CD4-positive, CD25-positive, alpha-beta regulatory T cell (primary cell): ENCODE measurements at regions not wholly inside any gene's neighbourhood (a gene's known extent, or its start where the extent isn't known, plus 50 kb on each side); places are given as distances from the start of the nearest gene placed in this dataset.

Experiments used
- ATAC-seq, 2 donors: fragments of 150-1000 bp; cut with Tn5 transposase; one replicate each; pipeline ENCODE4 v1.10.0; 2021; ENCODE audit warnings: low read depth in 2 of 2, moderate number of reproducible peaks in 2 of 2, moderate library complexity in 1 of 2
- DNase-seq, 3 donors: peaks; one replicate each; pipeline versions ENCODE4 v3.0.0 to v3.0.0-alpha.2; 2012 to 2022; ENCODE audit warnings: mixed read lengths in 1 of 3
- H3K27ac ChIP-seq: one replicate; pipeline ENCODE4 v1.7.0; 2013; ENCODE audit warnings: mild to moderate bottlenecking, low read length; ENCODE audit not compliant: insufficient read depth, poor library complexity, severe bottlenecking
- H3K27me3 ChIP-seq: one replicate; pipeline ENCODE4 v1.7.0; 2013; ENCODE audit warnings: low read length; ENCODE audit not compliant: control insufficient read depth, insufficient read depth
- H3K36me3 ChIP-seq: one replicate; pipeline ENCODE4 v1.7.0; 2013; ENCODE audit warnings: mild to moderate bottlenecking, low read length, moderate library complexity; ENCODE audit not compliant: control insufficient read depth, insufficient read depth
- H3K4me1 ChIP-seq: 2 replicates; pipeline ENCODE4 v1.7.0; 2013; ENCODE audit warnings: mild to moderate bottlenecking, low read length; ENCODE audit not compliant: insufficient read depth, control insufficient read depth, poor library complexity, severe bottlenecking
- H3K4me3 ChIP-seq: one replicate; pipeline ENCODE4 v1.7.0; 2013; ENCODE audit warnings: low read depth, mild to moderate bottlenecking, low read length, moderate library complexity
- H3K9me3 ChIP-seq, 2 experiments: 1 replicate in 1 of 2; 2 replicates in 1 of 2; pipeline ENCODE4 v1.7.0; 2013; ENCODE audit warnings: low read length in 2 of 2, mild to moderate bottlenecking in 1 of 2, moderate library complexity in 1 of 2; ENCODE audit not compliant: control insufficient read depth in 2 of 2
- H3K27ac Mint-ChIP-seq, 3 donors: one replicate each; pipeline ENCODE4 v1.8.0; 2020 to 2022; ENCODE audit warnings: mild to moderate bottlenecking in 3 of 3, mixed read lengths in 3 of 3, moderate library complexity in 2 of 3
- H3K27me3 Mint-ChIP-seq: one replicate; pipeline ENCODE4 v1.8.0; 2022; ENCODE audit warnings: mild to moderate bottlenecking, mixed read lengths
- H3K36me3 Mint-ChIP-seq: one replicate; pipeline ENCODE4 v1.8.0; 2020; ENCODE audit warnings: mixed read lengths
- H3K4me1 Mint-ChIP-seq, 4 donors: one replicate each; pipeline ENCODE4 v1.8.0; 2020 to 2022; ENCODE audit warnings: mixed read lengths in 4 of 4, mild to moderate bottlenecking in 1 of 4
- H3K4me3 Mint-ChIP-seq, 4 donors: one replicate each; pipeline ENCODE4 v1.8.0; 2020 to 2022; ENCODE audit warnings: mild to moderate bottlenecking in 4 of 4, mixed read lengths in 4 of 4, moderate library complexity in 3 of 4
- H3K9me3 Mint-ChIP-seq, 7 donors: one replicate each; pipeline ENCODE4 v1.8.0; 2020 to 2022; ENCODE audit warnings: mixed read lengths in 7 of 7, mild to moderate bottlenecking in 3 of 7, moderate library complexity in 2 of 7

GRCh38 chr4:1531683-1532548 is 125.7 kb upstream of the NKX1-1 start:
- no peak for DNase-seq
- no peaks in the 10 kb centered on the region for H3K4me1 ChIP-seq
- H3K4me3 ChIP-seq, result no peak overlapping the region
- H3K27ac ChIP-seq, result no peak overlapping the region
- no peaks in the 10 kb centered on the region for H3K9me3 ChIP-seq
- Mint-ChIP-seq H3K27ac (no peak overlapping the region), H3K4me3 (no peak overlapping the region), H3K27me3 (peaks cover 29% of the 10 kb centered on the region), H3K4me1 (peaks cover 0 to 3% (median 0%) of the 10 kb centered on the region in 4 donors), H3K9me3 (peaks cover 0 to 6% (median 0%) of the 10 kb centered on the region in 7 donors), H3K36me3 (no peaks in the 10 kb centered on the region)
- no peaks in the 10 kb centered on the region for H3K27me3 ChIP-seq
- ATAC-seq, result no peak
- H3K36me3 ChIP-seq, result no peaks in the 10 kb centered on the region

GRCh38 chr4:1530356-1530755 is 124.1 kb upstream of the NKX1-1 start:
- Histone ChIP-seq H3K36me3 (no peaks in the 10 kb centered on the region), H3K27me3 (no peaks in the 10 kb centered on the region), H3K4me1 (no peaks in the 10 kb centered on the region), H3K4me3 (no peak overlapping the region), H3K27ac (no peak overlapping the region), H3K9me3 (no peaks in the 10 kb centered on the region)
- Mint-ChIP-seq H3K27me3 (peaks cover 35% of the 10 kb centered on the region), H3K36me3 (no peaks in the 10 kb centered on the region), H3K4me1 (peaks cover 0 to 3% (median 0%) of the 10 kb centered on the region in 4 donors), H3K4me3 (no peak overlapping the region), H3K27ac (no peak overlapping the region), H3K9me3 (peaks cover 0 to 6% (median 1%) of the 10 kb centered on the region in 7 donors)
- ATAC-seq (no peak), DNase-seq (no peak)

GRCh38 chr4:1524761-1525160 is 118.5 kb upstream of the NKX1-1 start:
- Histone ChIP-seq H3K27ac (no peak overlapping the region), H3K27me3 (no peaks in the 10 kb centered on the region), H3K9me3 (no peaks in the 10 kb centered on the region), H3K4me1 (no peaks in the 10 kb centered on the region), H3K36me3 (no peaks in the 10 kb centered on the region), H3K4me3 (no peak overlapping the region)
- peaks cover 0 to 7% (median 3%) of the 10 kb centered on the region in 7 donors for H3K9me3 Mint-ChIP-seq
- DNase-seq (no peak), ATAC-seq (no peak)
- no peaks in the 10 kb centered on the region for H3K36me3 Mint-ChIP-seq
- H3K4me1 Mint-ChIP-seq, result peaks cover 0 to 9% (median 0%) of the 10 kb centered on the region in 4 donors
- H3K4me3 Mint-ChIP-seq, result no peak overlapping the region
- H3K27ac Mint-ChIP-seq, result no peak overlapping the region
- peaks cover 61% of the 10 kb centered on the region for H3K27me3 Mint-ChIP-seq

GRCh38 chr4:1523907-1524636 is 117.8 kb upstream of the NKX1-1 start:
- H3K27ac ChIP-seq, result no peak overlapping the region
- ATAC-seq (no peak), DNase-seq (no peak)
- no peaks in the 10 kb centered on the region for H3K4me1 ChIP-seq
- peaks cover 59% of the 10 kb centered on the region for H3K27me3 Mint-ChIP-seq
- no peak overlapping the region for H3K27ac Mint-ChIP-seq
- peak overlapping the region in 1 of 4 donors; percentile 43 for H3K4me3 Mint-ChIP-seq
- H3K4me3 ChIP-seq, result no peak overlapping the region
- H3K27me3 ChIP-seq, result no peaks in the 10 kb centered on the region
- no peaks in the 10 kb centered on the region for H3K9me3 ChIP-seq
- peaks cover 0 to 7% (median 3%) of the 10 kb centered on the region in 7 donors for H3K9me3 Mint-ChIP-seq
- no peaks in the 10 kb centered on the region for H3K36me3 Mint-ChIP-seq
- no peaks in the 10 kb centered on the region for H3K36me3 ChIP-seq
- peaks cover 0 to 11% (median 0%) of the 10 kb centered on the region in 4 donors for H3K4me1 Mint-ChIP-seq

GRCh38 chr4:1523506-1523905 is 117.3 kb upstream of the NKX1-1 start:
- Mint-ChIP-seq H3K27me3 (peaks cover 55% of the 10 kb centered on the region), H3K27ac (peak overlapping the region in 1 of 3 donors; percentile 66), H3K9me3 (peaks cover 0 to 7% (median 2%) of the 10 kb centered on the region in 7 donors), H3K4me3 (peak overlapping the region in 1 of 4 donors; percentile 43), H3K36me3 (no peaks in the 10 kb centered on the region), H3K4me1 (peaks cover 0 to 11% (median 0%) of the 10 kb centered on the region in 4 donors)
- no peaks in the 10 kb centered on the region for H3K9me3 ChIP-seq
- no peak overlapping the region for H3K4me3 ChIP-seq
- no peaks in the 10 kb centered on the region for H3K27me3 ChIP-seq
- DNase-seq (no peak), ATAC-seq (no peak)
- no peaks in the 10 kb centered on the region for H3K4me1 ChIP-seq
- no peak overlapping the region for H3K27ac ChIP-seq
- H3K36me3 ChIP-seq, result no peaks in the 10 kb centered on the region

GRCh38 chr4:1523033-1523432 is 116.8 kb upstream of the NKX1-1 start:
- ATAC-seq, result no peak
- no peaks in the 10 kb centered on the region for H3K4me1 ChIP-seq
- DNase-seq, result peak in 1 of 3 donors; percentile 0
- no peaks in the 10 kb centered on the region for H3K27me3 ChIP-seq
- Mint-ChIP-seq H3K27ac (no peak overlapping the region), H3K27me3 (peaks cover 50% of the 10 kb centered on the region), H3K9me3 (peaks cover 0 to 7% (median 2%) of the 10 kb centered on the region in 7 donors), H3K4me3 (no peak overlapping the region), H3K36me3 (no peaks in the 10 kb centered on the region), H3K4me1 (peaks cover 0 to 11% (median 0%) of the 10 kb centered on the region in 4 donors)
- H3K27ac ChIP-seq, result no peak overlapping the region
- no peak overlapping the region for H3K4me3 ChIP-seq
- H3K9me3 ChIP-seq, result no peaks in the 10 kb centered on the region
- no peaks in the 10 kb centered on the region for H3K36me3 ChIP-seq

- Histone ChIP-seq H3K9me3 (no peaks in the 10 kb centered on the region), H3K36me3 (no peaks in the 10 kb centered on the region), H3K27ac (no peak overlapping the region), H3K27me3 (no peaks in the 10 kb centered on the region), H3K4me3 (no peak overlapping the region), H3K4me1 (no peaks in the 10 kb centered on the region)
- ATAC-seq (no peak), DNase-seq (peak in 1 of 3 donors; percentile 0)
- peaks cover 46% of the 10 kb centered on the region for H3K27me3 Mint-ChIP-seq
- no peaks in the 10 kb centered on the region for H3K36me3 Mint-ChIP-seq
- peaks cover 0 to 7% (median 2%) of the 10 kb centered on the region in 7 donors for H3K9me3 Mint-ChIP-seq
- H3K27ac Mint-ChIP-seq, result no peak overlapping the region
- H3K4me1 Mint-ChIP-seq, result peaks cover 0 to 11% (median 0%) of the 10 kb centered on the region in 4 donors
- H3K4me3 Mint-ChIP-seq, result peak overlapping the region in 1 of 4 donors; percentile 31
Observed at GRCh38 chr4:1522606-1523005, 116.4 kb upstream of the NKX1-1 start.
